ENCODE measurements at regions not wholly inside any gene's neighbourhood (a gene's known extent, or its start where the extent isn't known, plus 50 kb on each side); places are given as distances from the start of the nearest gene placed in this dataset.

GRCh38 chr4:124903995-124904722 is 191.6 kb upstream of the ANKRD50 start:
- POLR2A ChIA-PET: no interaction called here
- peak; percentile 87 for DNase-seq (ENCODE audit: low read depth, low spot score)
- no peak for FAIRE-seq

GRCh38 chr4:124902001-124902515 is 189.5 kb upstream of the ANKRD50 start:
- no peak overlapping the region for H2AFZ ChIP-seq (ENCODE audit: low read depth, low read length)
- H3K9me3 ChIP-seq (replicated peaks; ENCODE audit: control insufficient read depth, insufficient read depth, low read length): no peaks in the 10 kb centered on the region
- FAIRE-seq (no peak), DNase-seq (ENCODE audit: low read depth, low spot score) (no peak)
- TF ChIP-seq POLR2AphosphoS5 (IDR thresholded peaks at IDR 0.05; ENCODE audit: insufficient read depth, low read depth, low read length) (no peak), MYC (IDR thresholded peaks at IDR 0.05; ENCODE audit: low read depth, low read length) (no peak), MAX (IDR thresholded peaks at IDR 0.05; ENCODE audit: insufficient read depth, insufficient read length) (no peak)
- intact Hi-C loops (cut with micrococcal nuclease) (no loop called here), dilution Hi-C loops (cut with MboI; ENCODE audit: extremely low pct_ligation_motif_present, low sequenced_read_pairs) (no loop called here)
- H3K9ac ChIP-seq (replicated peaks; ENCODE audit: extremely low read depth, insufficient read depth, low read length): no peak overlapping the region
- H4K20me1 ChIP-seq (replicated peaks; ENCODE audit: control insufficient read depth, extremely low read depth, insufficient read depth, low read length): no peaks in the 10 kb centered on the region
- peaks cover 2% of the 10 kb centered on the region for H3K9me1 ChIP-seq (replicated peaks; ENCODE audit: control insufficient read depth, extremely low read depth, insufficient read depth, low read length)
- POLR2A ChIA-PET: interaction anchor here (0.7 kb wide), 1 partner anchor 326 kb away, joined by 3 read pairs; no protein-coding TSS in a partner anchor
- no peak overlapping the region for H3K27ac ChIP-seq (ENCODE audit: insufficient read depth, low read depth, low read length)
- no peak overlapping the region for H3K4me2 ChIP-seq (ENCODE audit: insufficient read depth, low read length)
- CTCF ChIA-PET: interaction anchor here (0.8 to 2.1 kb wide), 4 partner anchors 10 to 568 kb away, joined by 3 to 10 read pairs (median 5); no protein-coding TSS in a partner anchor
- peaks cover 5% of the 10 kb centered on the region for H3K4me1 ChIP-seq (ENCODE audit: control insufficient read depth, extremely low read depth, insufficient read depth, low read length)
- no TSS peak for BruUV-seq (replicated peaks)
- H3K27me3 ChIP-seq (ENCODE audit: control insufficient read depth in 2 of 2, insufficient read depth in 2 of 2, low read length in 2 of 2): no peaks in the 10 kb centered on the region
- H3K4me3 ChIP-seq (replicated peaks in 1 of 3; ENCODE audit: insufficient read depth in 1 of 3, low read depth in 1 of 3, low read length in 3 of 3): no peak overlapping the region
- H3K79me2 ChIP-seq (ENCODE audit: control insufficient read depth, insufficient read depth, low read length): no peaks in the 10 kb centered on the region
- H3K36me3 ChIP-seq (ENCODE audit: control insufficient read depth in 2 of 2, extremely low read depth in 1 of 2, insufficient read depth in 2 of 2, low read length in 2 of 2): no peaks in the 10 kb centered on the region

More at GRCh38 chr4:124903995-124904722, 191.6 kb upstream of the ANKRD50 start:
- H3K9me3 ChIP-seq (replicated peaks; ENCODE audit: control insufficient read depth, insufficient read depth, low read length): no peaks in the 10 kb centered on the region
- peak overlapping the region; percentile 93 for H2AFZ ChIP-seq (ENCODE audit: low read depth, low read length)
- no TSS peak for BruUV-seq (replicated peaks)
- CTCF ChIA-PET: interaction anchor here (1.0 to 1.3 kb wide), 3 partner anchors 13 to 341 kb away, joined by 3 to 4 read pairs (median 3); no protein-coding TSS in a partner anchor
- no peaks in the 10 kb centered on the region for H3K27me3 ChIP-seq (ENCODE audit: control insufficient read depth in 2 of 2, insufficient read depth in 2 of 2, low read length in 2 of 2)
- no peaks in the 10 kb centered on the region for H4K20me1 ChIP-seq (replicated peaks; ENCODE audit: control insufficient read depth, extremely low read depth, insufficient read depth, low read length)
- peak overlapping the region; percentile 53 for H3K4me2 ChIP-seq (ENCODE audit: insufficient read depth, low read length)
- peaks cover 5% of the 10 kb centered on the region for H3K4me1 ChIP-seq (ENCODE audit: control insufficient read depth, extremely low read depth, insufficient read depth, low read length)
- dilution Hi-C loops (cut with MboI; ENCODE audit: extremely low pct_ligation_motif_present, low sequenced_read_pairs) (no loop called here), intact Hi-C loops (cut with micrococcal nuclease) (no loop called here)
- H3K79me2 ChIP-seq (ENCODE audit: control insufficient read depth, insufficient read depth, low read length): no peaks in the 10 kb centered on the region
- no peak overlapping the region for H3K4me3 ChIP-seq (replicated peaks in 1 of 3; ENCODE audit: insufficient read depth in 1 of 3, low read depth in 1 of 3, low read length in 3 of 3)
- no peak for TF ChIP-seq JUN (IDR thresholded peaks at IDR 0.05; ENCODE audit: borderline replicate concordance, insufficient read depth, insufficient read length, low read depth)
- peak overlapping the region; percentile 39 for H3K9ac ChIP-seq (replicated peaks; ENCODE audit: extremely low read depth, insufficient read depth, low read length)
- H3K9me1 ChIP-seq (replicated peaks; ENCODE audit: control insufficient read depth, extremely low read depth, insufficient read depth, low read length): peaks cover 2% of the 10 kb centered on the region
- no peaks in the 10 kb centered on the region for H3K36me3 ChIP-seq (ENCODE audit: control insufficient read depth in 2 of 2, extremely low read depth in 1 of 2, insufficient read depth in 2 of 2, low read length in 2 of 2)
- H3K27ac ChIP-seq (ENCODE audit: insufficient read depth, low read depth, low read length): no peak overlapping the region
